Astrocyte (in vitro differentiated cells and primary cell): ENCODE measurements at regions not wholly inside any gene's neighbourhood (a gene's known extent, or its start where the extent isn't known, plus 50 kb on each side); places are given as distances from the start of the nearest gene placed in this dataset.

ENCODE experiments used
- DNase-seq: peaks from one replicate; pipeline ENCODE4 v3.0.0-alpha.2; 2010; ENCODE audit warnings: low read depth
- FAIRE-seq: peaks from 2 replicates; lab custom pipeline; 2011; peaks lifted over from hg19 to GRCh38; lab: Jason Lieb, UNC
- H2AFZ ChIP-seq: 2 replicates; pipeline ENCODE4 v1.6.0; 2012; ENCODE audit warnings: low read depth, low read length, inconsistent platforms
- H3K27ac ChIP-seq: 2 replicates; pipeline ENCODE4 v1.5.1; 2011; ENCODE audit warnings: low read depth, low read length, inconsistent platforms
- H3K27me3 ChIP-seq: 2 replicates; pipeline ENCODE4 v1.6.0; 2011; ENCODE audit warnings: low read length, inconsistent platforms; ENCODE audit not compliant: insufficient read depth
- H3K36me3 ChIP-seq: 2 replicates; pipeline ENCODE4 v1.5.1; 2011; ENCODE audit warnings: low read length, inconsistent platforms; ENCODE audit not compliant: insufficient read depth
- H3K4me1 ChIP-seq: 2 replicates; pipeline ENCODE4 v1.5.1; 2011; ENCODE audit warnings: low read length, inconsistent platforms; ENCODE audit not compliant: insufficient read depth
- H3K4me2 ChIP-seq: 2 replicates; pipeline ENCODE4 v1.6.0; 2012; ENCODE audit warnings: low read length, inconsistent platforms
- H3K4me3 ChIP-seq: 2 replicates; pipeline ENCODE4 v1.5.1; 2011; ENCODE audit warnings: low read depth, mild to moderate bottlenecking, low read length, inconsistent platforms; ENCODE audit not compliant: insufficient read depth
- H3K79me2 ChIP-seq: 2 replicates; pipeline ENCODE4 v1.6.0; 2012; ENCODE audit warnings: mild to moderate bottlenecking, low read length, inconsistent platforms; ENCODE audit not compliant: insufficient read depth
- H3K9ac ChIP-seq: 2 replicates; pipeline ENCODE4 v1.6.0; 2012; ENCODE audit warnings: mild to moderate bottlenecking, low read length, inconsistent platforms
- H3K9me3 ChIP-seq: 2 replicates; pipeline ENCODE4 v1.5.1; 2012; ENCODE audit warnings: low read depth, mild to moderate bottlenecking, low read length, inconsistent platforms; ENCODE audit not compliant: insufficient read depth
- H4K20me1 ChIP-seq: 2 replicates; pipeline ENCODE4 v1.6.0; 2012; ENCODE audit warnings: low read length, inconsistent platforms; ENCODE audit not compliant: insufficient read depth
- H3K27ac Mint-ChIP-seq: one replicate; pipeline ENCODE4 v1.8.0; 2021; ENCODE audit warnings: mild to moderate bottlenecking, mixed read lengths; ENCODE audit not compliant: unreplicated experiment
- H3K27me3 Mint-ChIP-seq: one replicate; pipeline ENCODE4 v1.8.0; 2021; ENCODE audit warnings: low read depth, mixed read lengths; ENCODE audit not compliant: unreplicated experiment
- H3K36me3 Mint-ChIP-seq: one replicate; pipeline ENCODE4 v1.8.0; 2021; ENCODE audit warnings: low read depth, mixed read lengths; ENCODE audit not compliant: unreplicated experiment
- H3K4me1 Mint-ChIP-seq: one replicate; pipeline ENCODE4 v1.8.0; 2021; ENCODE audit warnings: low read depth, mixed read lengths; ENCODE audit not compliant: unreplicated experiment
- H3K4me3 Mint-ChIP-seq: one replicate; pipeline ENCODE4 v1.8.0; 2021; ENCODE audit warnings: mild to moderate bottlenecking, moderate library complexity, mixed read lengths; ENCODE audit not compliant: unreplicated experiment
- H3K9me3 Mint-ChIP-seq: one replicate; pipeline ENCODE4 v1.8.0; 2021; ENCODE audit warnings: mild to moderate bottlenecking, mixed read lengths; ENCODE audit not compliant: unreplicated experiment
- CTCF ChIP-seq: IDR thresholded peaks from 2 replicates; pipeline ENCODE4 v1.5.1; 2011; ENCODE audit warnings: low read depth, mild to moderate bottlenecking, inconsistent platforms, low read length, moderate library complexity; ENCODE audit not compliant: insufficient read depth
- EZH2 ChIP-seq: IDR thresholded peaks from 2 replicates; pipeline ENCODE4 v1.6.1; 2012; ENCODE audit warnings: mild to moderate bottlenecking, low read length, inconsistent platforms; ENCODE audit not compliant: insufficient read depth

DNA sequence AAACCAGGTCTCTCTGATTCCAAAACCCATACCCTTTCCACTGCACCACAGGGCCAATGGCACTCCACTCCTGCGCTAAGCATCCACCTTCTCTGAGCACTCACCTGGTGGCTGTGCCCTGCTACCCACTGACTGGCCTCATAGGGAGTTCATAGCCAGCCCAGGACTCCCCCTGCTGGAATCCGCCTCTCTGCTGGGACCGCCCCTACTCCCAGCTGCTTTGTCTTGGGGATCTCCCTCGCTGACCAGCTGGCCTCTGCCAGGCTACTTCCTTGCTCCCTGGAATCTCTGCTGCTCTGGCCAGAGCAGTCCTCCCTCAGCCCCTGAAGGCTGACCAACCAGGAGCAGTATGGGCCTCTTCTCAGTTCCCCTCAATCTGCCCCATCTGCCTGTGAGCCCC is 129.7 kb downstream of the FAXC start:
- FAIRE-seq: no peak
- TF ChIP-seq EZH2 (no peak), CTCF (no peak)
- Histone ChIP-seq H3K36me3 (no peaks in the 10 kb centered on the region), H3K79me2 (no peaks in the 10 kb centered on the region), H3K9ac (no peak overlapping the region), H4K20me1 (no peaks in the 10 kb centered on the region), H2AFZ (no peak overlapping the region), H3K4me2 (no peak overlapping the region), H3K27ac (no peak overlapping the region), H3K4me3 (no peak overlapping the region), H3K4me1 (no peaks in the 10 kb centered on the region), H3K9me3 (no peaks in the 10 kb centered on the region), H3K27me3 (no peaks in the 10 kb centered on the region)
- DNase-seq: no peak
- H3K9me3 Mint-ChIP-seq: no peaks in the 10 kb centered on the region
- H3K27ac Mint-ChIP-seq: no peak overlapping the region
- H3K4me1 Mint-ChIP-seq: no peaks in the 10 kb centered on the region
- H3K4me3 Mint-ChIP-seq: no peak overlapping the region
- H3K36me3 Mint-ChIP-seq: no peaks in the 10 kb centered on the region
- peaks cover 17% of the 10 kb centered on the region for H3K27me3 Mint-ChIP-seq

GRCh38 chr6:99216959-99217358 is 132.5 kb downstream of the FAXC start:
- Histone ChIP-seq H3K79me2 (no peaks in the 10 kb centered on the region), H4K20me1 (no peaks in the 10 kb centered on the region), H3K27ac (no peak overlapping the region), H3K9me3 (no peaks in the 10 kb centered on the region), H3K36me3 (no peaks in the 10 kb centered on the region), H3K27me3 (no peaks in the 10 kb centered on the region), H3K4me2 (no peak overlapping the region), H3K4me3 (no peak overlapping the region), H2AFZ (no peak overlapping the region), H3K9ac (no peak overlapping the region), H3K4me1 (no peaks in the 10 kb centered on the region)
- DNase-seq (no peak), FAIRE-seq (no peak)
- H3K9me3 Mint-ChIP-seq: no peaks in the 10 kb centered on the region
- H3K27me3 Mint-ChIP-seq: peaks cover 12% of the 10 kb centered on the region
- H3K4me3 Mint-ChIP-seq: no peak overlapping the region
- H3K4me1 Mint-ChIP-seq: no peaks in the 10 kb centered on the region
- H3K36me3 Mint-ChIP-seq: no peaks in the 10 kb centered on the region
- TF ChIP-seq CTCF: no peak
- no peak for TF ChIP-seq EZH2
- H3K27ac Mint-ChIP-seq: no peak overlapping the region

GRCh38 chr6:99195986-99196655 is 153.4 kb downstream of the FAXC start:
- Mint-ChIP-seq H3K9me3 (no peaks in the 10 kb centered on the region), H3K4me3 (no peak overlapping the region), H3K27me3 (peaks cover 8% of the 10 kb centered on the region), H3K36me3 (no peaks in the 10 kb centered on the region), H3K27ac (no peak overlapping the region), H3K4me1 (no peaks in the 10 kb centered on the region)
- no peak overlapping the region for H3K9ac ChIP-seq
- H3K4me3 ChIP-seq: no peak overlapping the region
- H3K36me3 ChIP-seq: no peaks in the 10 kb centered on the region
- H3K4me2 ChIP-seq: no peak overlapping the region
- no peaks in the 10 kb centered on the region for H3K79me2 ChIP-seq
- H3K27me3 ChIP-seq: no peaks in the 10 kb centered on the region
- H2AFZ ChIP-seq: no peak overlapping the region
- no peaks in the 10 kb centered on the region for H3K4me1 ChIP-seq
- no peak overlapping the region for H3K27ac ChIP-seq
- H3K9me3 ChIP-seq: no peaks in the 10 kb centered on the region
- TF ChIP-seq CTCF (no peak), EZH2 (no peak)
- H4K20me1 ChIP-seq: no peaks in the 10 kb centered on the region
- no peak for FAIRE-seq
- DNase-seq: no peak
